ENCODE measurements at regions not wholly inside any gene's neighbourhood (a gene's known extent, or its start where the extent isn't known, plus 50 kb on each side); places are given as distances from the start of the nearest gene placed in this dataset.

GRCh38 chr10:1978584-1978983, 241.3 kb upstream of the ADARB2 start:
- no peak overlapping the region for H3K4me3 ChIP-seq
- H3K36me3 ChIP-seq = no peaks in the 10 kb centered on the region
- H3K27me3 ChIP-seq = no peaks in the 10 kb centered on the region
- no peak for TF ChIP-seq CTCF (IDR thresholded peaks at IDR 0.05)
- H3K4me1 ChIP-seq = no peaks in the 10 kb centered on the region
- ATAC-seq = no peak
- no peak for DNase-seq
- intact Hi-C loops (cut with DNase I) = no loop called here
- no peak overlapping the region for H3K27ac ChIP-seq
- no peaks in the 10 kb centered on the region for H3K9me3 ChIP-seq

- no peaks in the 10 kb centered on the region for H3K36me3 ChIP-seq
- no peak overlapping the region for H3K4me3 ChIP-seq
- no peaks in the 10 kb centered on the region for H3K9me3 ChIP-seq
- ATAC-seq = no peak
- TF ChIP-seq CTCF (IDR thresholded peaks at IDR 0.05) = no peak
- H3K4me1 ChIP-seq = no peaks in the 10 kb centered on the region
- no peak for DNase-seq
- H3K27ac ChIP-seq = no peak overlapping the region
- intact Hi-C loops (cut with DNase I) = no loop called here
- H3K27me3 ChIP-seq = no peaks in the 10 kb centered on the region
These were observed 240.1 kb upstream of the ADARB2 start for GRCh38 chr10:1977461-1977860.

- Histone ChIP-seq H3K36me3 (no peaks in the 10 kb centered on the region), H3K4me1 (no peaks in the 10 kb centered on the region), H3K27me3 (no peaks in the 10 kb centered on the region), H3K27ac (no peak overlapping the region), H3K9me3 (no peaks in the 10 kb centered on the region), H3K4me3 (no peak overlapping the region)
- no peak for DNase-seq
- TF ChIP-seq CTCF (IDR thresholded peaks at IDR 0.05) = no peak
- intact Hi-C loops (cut with DNase I) = no loop called here
- no peak for ATAC-seq
These were observed 235.1 kb upstream of the ADARB2 start for GRCh38 chr10:1972406-1972805.

- no peak overlapping the region for H3K27ac ChIP-seq
- ATAC-seq (no peak), DNase-seq (no peak)
- TF ChIP-seq CTCF (IDR thresholded peaks at IDR 0.05) = no peak
- H3K27me3 ChIP-seq = no peaks in the 10 kb centered on the region
- H3K4me3 ChIP-seq = no peak overlapping the region
- no peaks in the 10 kb centered on the region for H3K36me3 ChIP-seq
- no peaks in the 10 kb centered on the region for H3K9me3 ChIP-seq
- no peaks in the 10 kb centered on the region for H3K4me1 ChIP-seq
- intact Hi-C loops (cut with DNase I) = no loop called here
These were observed 231.1 kb upstream of the ADARB2 start for GRCh38 chr10:1968257-1969033.

- DNase-seq = no peak
- no peak overlapping the region for H3K27ac ChIP-seq
- TF ChIP-seq CTCF (IDR thresholded peaks at IDR 0.05) = no peak
- intact Hi-C loops (cut with DNase I) = no loop called here
- no peak overlapping the region for H3K4me3 ChIP-seq
- no peaks in the 10 kb centered on the region for H3K9me3 ChIP-seq
- H3K36me3 ChIP-seq = no peaks in the 10 kb centered on the region
- no peaks in the 10 kb centered on the region for H3K4me1 ChIP-seq
- no peak for ATAC-seq
- no peaks in the 10 kb centered on the region for H3K27me3 ChIP-seq
These were observed 229.5 kb upstream of the ADARB2 start for GRCh38 chr10:1966712-1967376.

Measured in upper lobe of right lung (tissue), 1 donor.